DMS 273 (cell line): ENCODE measurements at regions not wholly inside any gene's neighbourhood (a gene's known extent, or its start where the extent isn't known, plus 50 kb on each side); places are given as distances from the start of the nearest gene placed in this dataset.
"Not testable (repeated sequence)": the region's sequence is repeated elsewhere in the genome, so short reads cannot be mapped to it uniquely, and the experiment has no call there.

ENCODE experiments used
- DNase-seq: peaks from one replicate; lab custom pipeline; 2025; ENCODE audit not compliant: unreplicated experiment; lab: John Stamatoyannopoulos, UW

GRCh38 chr7:112540839-112541577, 60.2 kb downstream of the LSMEM1 start:
- no peak for DNase-seq

GRCh38 chr7:112546723-112547513, 66.1 kb downstream of the LSMEM1 start:
- DNase-seq: peak; percentile 38

DNA sequence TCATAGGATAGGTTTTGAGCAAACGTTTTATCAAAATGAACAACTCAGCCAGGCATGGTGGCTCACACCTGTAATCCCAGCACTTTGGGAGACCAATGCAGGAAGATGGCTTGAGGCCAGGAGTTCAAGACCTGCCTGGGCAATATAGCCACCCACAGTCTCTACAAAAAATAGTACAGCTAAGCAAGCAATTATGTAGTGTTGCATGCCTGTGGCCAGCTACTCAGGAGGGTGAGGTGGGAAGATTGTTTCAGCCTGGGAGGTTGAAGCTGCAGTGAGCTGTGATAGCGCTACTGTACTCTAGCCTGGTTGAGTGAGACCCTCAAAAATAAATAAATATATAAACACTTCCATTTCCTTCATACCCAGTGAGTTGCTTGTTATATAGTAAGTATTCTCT, 67.1 kb downstream of the LSMEM1 start:
- no peak for DNase-seq

DNA sequence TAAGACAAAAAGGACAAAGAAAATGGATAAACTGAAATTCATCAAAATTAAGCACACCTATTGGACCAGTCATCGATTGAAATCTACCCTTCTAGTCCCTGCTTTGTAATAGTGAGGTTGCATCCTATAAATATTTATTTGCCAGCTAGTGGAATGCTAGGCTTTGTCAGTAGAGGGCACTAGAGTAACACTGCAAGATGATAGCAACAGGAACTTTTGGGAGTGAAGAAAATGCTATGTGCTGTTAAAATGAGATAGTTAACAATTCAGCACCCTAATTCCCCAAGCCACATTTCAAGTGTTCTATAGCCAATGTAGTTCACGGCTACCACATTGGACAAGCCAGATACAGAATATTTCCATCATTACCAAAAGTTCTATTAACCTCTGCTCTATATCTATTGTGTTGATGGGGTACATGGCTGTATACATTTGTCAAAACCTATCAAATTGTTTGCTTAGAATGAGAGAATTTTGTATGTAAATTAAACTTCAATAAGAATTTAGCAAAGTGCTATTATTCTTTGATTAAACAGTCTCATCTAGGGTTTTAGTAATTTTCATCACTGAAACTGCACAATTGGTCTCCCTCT, 69.8 kb downstream of the LSMEM1 start:
- peak; percentile 85 for DNase-seq

GRCh38 chr7:112551521-112551920, 70.7 kb downstream of the LSMEM1 start:
- not testable (repeated sequence) for DNase-seq

DNA sequence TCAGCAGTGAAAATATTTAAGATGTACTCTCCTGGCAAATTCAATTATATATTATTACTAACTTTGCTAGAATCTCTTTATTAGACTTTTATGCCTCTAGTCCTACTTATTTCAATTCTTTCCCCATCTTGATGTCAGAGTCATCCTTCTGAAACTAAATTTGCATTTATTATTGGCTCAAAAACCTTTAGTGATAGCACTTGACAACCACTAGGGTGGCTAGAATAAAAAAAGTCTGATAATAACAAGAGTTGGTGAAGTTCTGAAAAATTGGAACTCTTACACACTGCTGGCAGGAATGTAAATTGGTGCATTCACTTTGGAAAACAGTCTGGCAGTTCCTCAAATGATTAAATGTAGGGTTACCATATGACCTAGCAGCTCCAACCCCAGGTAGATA, 73.8 kb downstream of the LSMEM1 start:
- no peak for DNase-seq

DNA sequence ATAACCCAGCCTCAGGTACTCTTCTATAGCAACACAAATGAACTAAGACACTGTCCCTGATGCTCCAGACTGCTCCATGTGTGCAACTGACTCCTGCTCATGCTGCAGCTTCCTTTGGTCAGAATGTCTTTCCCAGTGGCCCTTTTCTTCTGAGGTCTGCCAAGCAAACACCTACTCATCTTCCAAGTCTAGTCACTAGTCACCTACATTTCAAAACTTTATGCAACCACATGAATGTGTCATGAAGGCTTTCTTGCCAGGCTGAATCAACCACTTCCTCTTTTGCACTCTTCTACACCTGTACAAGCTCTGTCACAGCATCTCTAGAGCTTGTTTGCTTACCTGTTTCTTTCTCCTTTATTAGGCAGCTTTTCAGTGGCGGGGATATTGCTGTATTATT, 75.8 kb downstream of the LSMEM1 start:
- DNase-seq: no peak

DNA sequence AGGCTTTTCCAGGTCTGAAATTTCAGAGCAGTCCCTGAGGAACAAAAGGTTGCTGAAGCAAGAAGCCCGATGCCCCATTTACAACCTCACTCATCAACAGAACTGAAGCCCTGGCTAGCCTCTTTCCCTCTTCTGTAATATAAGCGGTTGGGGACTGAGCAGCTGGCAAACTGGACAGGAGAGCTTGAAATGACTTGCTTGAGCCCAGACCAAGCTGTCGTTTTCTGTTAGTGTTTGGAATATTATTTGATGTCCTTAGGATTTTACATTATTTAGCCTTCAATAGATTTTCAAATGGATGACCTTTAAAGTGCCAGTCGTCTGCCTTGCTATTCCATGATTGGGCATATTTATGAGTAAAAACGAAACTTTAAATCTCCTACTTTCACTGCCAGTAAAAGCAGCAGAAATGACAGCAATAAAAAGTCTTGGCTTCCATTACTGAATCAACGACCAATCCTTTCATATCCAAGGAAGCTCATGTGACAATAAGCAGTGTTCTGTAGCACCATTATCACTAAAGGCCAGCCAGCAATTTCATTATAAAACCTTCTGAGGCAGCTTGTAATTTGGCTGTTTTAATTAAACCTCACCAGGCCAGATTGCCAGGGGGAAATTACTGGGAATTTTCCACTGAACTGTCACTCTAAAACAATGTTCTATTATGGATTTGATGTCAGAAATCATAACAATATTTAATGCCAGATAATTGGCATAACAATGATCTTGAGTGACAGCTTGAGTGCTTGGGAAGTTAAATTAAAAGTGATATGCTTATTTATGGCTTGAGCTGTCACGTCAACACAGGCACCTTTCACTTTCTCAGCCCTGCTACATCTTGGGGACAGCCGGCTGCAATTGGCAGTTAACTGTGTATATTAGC, 85.9 kb downstream of the LSMEM1 start:
- peak; percentile 68 for DNase-seq

- DNase-seq: no peak
Measured at GRCh38 chr7:112567388-112567787, 86.6 kb downstream of the LSMEM1 start.

- peak; percentile 45 for DNase-seq
Measured at GRCh38 chr7:112571852-112572607, 91.2 kb downstream of the LSMEM1 start.

DNA sequence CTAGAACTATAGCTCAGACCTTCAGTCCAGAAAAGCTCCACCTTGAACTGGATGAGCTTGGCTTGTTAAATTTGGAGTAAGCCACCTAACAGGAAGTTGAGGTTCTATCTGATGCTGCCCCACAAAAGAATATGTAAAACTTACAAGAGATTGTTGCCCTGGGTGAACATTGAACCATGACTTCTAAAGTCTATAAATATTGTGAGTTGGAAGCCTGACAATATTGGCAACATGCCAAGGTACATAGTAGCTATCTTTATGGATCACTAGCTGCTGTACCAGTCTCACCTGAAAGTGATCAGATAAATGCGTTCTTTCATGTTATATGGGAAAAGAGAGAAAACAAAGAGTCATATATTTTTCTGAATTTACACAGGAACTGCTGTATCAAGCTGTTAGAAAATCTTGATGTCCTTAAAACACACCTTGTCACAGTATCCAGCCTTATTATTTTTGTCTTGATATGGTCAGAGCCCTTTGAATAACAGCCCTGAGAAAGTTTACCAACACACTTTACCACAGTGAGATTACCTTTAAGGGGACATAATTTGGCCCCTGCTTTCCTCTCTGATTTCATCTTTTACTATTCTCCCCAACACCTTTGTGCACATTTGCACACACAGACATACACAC, 92.0 kb downstream of the LSMEM1 start:
- peak; percentile 62 for DNase-seq

DNA sequence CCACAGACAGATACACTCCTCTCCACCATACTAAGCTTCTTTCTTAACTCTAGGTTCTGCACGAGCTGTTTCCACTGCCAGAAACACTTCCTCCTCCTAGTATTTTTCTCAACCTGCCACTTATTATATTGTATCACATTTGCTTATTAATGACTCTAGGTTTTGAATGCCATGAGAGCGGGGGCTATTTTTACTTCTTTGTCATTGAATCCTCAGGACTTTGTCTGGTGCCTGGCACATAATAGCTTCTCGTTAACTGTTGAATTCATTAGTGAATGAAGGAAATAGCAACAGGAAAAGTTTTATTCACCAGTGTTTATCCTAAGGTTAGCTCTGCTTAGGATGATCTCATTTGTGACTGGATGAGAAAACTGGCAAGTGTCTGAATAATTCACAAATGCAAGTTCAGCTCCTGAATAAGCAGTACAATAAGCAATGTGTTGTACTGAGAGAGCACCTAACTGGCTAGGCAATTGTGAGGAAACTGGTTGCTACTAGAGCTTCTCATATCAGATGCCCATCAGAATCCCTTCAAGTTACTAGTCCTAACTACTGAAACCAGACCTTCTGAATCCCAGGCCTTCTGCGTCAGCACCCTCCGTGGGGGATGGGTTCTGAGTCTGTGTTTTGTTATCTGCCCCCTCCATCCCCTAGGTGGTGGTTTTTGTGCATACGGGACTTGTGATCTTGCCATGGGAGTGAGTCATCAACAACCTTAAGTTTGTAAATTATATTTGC, 92.7 kb downstream of the LSMEM1 start:
- peak; percentile 24 for DNase-seq

DNA sequence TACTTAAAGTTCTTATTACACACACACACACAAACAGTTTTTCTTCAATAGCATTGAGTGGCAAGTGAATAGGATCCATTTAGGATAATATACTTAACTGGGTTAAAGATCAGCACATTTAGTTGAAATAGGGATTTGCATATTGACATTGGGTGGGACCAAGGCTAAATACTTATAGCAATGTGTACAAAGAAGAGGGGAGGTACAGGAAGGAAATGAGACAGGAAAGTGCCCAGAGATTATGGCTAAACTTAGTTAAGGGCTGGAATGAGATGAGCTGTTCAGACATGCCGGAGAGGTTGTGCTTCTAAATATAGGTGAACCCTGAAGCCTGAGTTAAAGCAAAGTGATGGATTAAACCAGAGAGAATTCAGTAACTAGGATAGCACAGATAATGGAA, 95.1 kb downstream of the LSMEM1 start:
- no peak for DNase-seq

DNA sequence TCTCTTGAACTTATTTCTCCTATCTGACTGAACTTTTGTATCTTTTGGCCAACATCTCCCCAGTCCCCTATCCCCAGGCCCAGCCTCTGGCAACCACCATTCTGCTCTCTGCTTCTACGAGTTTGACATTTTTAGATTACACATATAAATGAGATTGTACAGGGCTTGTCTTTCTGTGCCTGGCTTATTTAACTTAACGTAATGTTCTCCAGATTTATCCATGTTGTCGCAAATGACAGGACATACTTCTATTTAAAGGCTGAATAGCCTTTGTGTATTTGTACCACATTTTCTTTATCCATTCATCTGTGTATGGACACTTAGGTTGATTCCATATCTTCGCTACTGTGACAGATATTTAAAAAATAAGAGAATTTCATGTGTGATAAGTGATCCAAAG, 98.6 kb downstream of the LSMEM1 start:
- DNase-seq: no peak

DNA sequence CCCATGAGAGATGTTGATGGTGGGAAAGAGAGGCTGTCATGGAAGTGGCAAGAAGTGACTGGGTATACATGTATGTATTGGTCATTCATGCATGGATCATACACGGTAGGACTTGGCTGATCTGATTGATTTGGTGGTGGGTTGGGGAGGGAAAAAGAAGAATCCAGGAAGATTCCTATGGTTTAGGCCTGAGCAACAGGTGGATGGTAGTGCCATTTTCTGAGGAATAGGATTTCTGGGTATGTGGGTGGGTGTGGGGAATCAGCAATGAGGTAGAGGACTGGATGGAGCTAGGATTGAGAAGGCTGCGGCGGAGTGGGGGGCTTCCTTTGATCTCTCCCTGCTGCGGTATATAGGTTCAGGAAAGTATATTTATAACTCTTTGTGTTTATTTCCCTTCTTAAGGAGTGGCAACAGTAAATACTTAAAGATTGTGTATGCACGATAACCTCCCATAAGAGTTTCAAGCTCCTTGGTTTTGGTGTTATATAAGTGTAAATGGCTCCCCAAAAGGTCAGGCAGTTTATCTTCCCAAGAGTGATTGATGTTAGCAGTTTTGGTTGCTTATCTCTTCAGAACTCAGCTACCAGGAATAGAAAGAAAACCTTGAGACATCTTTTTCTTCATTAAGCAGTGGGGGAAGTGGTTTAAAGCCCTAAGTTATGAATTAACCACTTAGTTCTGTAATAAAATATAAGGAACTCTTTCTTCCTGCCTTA, 100.1 kb downstream of the LSMEM1 start:
- DNase-seq: no peak

DNA sequence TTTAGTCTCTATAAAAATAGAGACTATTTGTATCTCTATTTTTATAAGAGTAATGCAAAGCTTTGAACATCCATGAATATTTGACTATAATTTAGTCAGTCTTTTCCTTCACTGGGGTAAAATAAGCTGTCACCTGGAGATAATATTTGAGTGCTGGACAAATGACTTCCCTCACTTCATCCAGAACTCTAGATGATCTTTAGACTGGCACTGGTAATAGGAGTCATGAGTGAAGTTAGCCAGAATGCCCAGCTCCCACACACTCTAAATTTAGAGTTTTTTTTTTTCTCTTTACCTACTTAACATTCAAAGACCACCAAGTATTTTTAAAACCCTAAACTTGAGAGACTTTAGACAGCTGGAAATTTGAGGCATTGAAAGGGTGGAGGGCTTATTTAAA, 100.7 kb downstream of the LSMEM1 start:
- DNase-seq: no peak

DNA sequence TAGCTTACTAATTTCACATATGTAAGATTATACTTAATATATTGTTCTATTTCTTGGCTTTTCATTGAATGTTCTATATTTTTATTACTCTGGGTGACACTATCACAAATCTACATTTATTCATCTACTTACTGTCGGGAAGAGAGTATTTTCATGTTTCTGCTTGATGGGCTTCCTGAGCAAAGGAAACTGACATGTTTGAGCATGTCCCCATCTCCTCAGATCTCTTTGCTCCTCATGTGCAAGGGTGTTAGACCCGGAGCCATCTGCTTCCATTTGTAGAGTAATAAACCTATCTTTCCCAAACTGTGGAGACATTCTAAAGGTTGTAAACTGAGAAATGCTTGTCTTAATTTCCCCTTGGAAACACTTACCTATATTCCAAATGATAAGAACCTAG, 103.5 kb downstream of the LSMEM1 start:
- peak; percentile 85 for DNase-seq

DNA sequence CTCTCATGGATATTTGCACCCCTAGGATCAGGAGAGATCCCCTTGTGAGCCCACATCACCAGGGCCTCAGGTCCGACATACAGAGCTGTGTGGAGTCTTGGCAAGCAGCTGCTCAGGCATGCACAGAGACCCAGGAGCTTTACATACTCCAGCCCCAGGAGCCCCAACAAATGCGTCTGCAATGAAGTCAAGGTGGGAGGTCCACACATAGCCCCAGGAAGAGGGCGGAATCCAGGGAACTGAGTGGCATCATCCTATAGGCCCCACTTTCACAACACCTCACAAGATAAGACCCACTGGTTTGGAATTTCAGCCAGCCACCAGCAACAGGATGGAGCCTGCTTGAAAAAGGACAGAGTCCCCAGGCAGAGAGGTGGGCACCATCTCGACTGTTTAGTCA, 106.7 kb downstream of the LSMEM1 start:
- no peak for DNase-seq
